ENCODE measurements at regions not wholly inside any gene's neighbourhood (a gene's known extent, or its start where the extent isn't known, plus 50 kb on each side); places are given as distances from the start of the nearest gene placed in this dataset.
"Not testable (repeated sequence)": the region's sequence is repeated elsewhere in the genome, so short reads cannot be mapped to it uniquely, and the experiment has no call there.

DNA sequence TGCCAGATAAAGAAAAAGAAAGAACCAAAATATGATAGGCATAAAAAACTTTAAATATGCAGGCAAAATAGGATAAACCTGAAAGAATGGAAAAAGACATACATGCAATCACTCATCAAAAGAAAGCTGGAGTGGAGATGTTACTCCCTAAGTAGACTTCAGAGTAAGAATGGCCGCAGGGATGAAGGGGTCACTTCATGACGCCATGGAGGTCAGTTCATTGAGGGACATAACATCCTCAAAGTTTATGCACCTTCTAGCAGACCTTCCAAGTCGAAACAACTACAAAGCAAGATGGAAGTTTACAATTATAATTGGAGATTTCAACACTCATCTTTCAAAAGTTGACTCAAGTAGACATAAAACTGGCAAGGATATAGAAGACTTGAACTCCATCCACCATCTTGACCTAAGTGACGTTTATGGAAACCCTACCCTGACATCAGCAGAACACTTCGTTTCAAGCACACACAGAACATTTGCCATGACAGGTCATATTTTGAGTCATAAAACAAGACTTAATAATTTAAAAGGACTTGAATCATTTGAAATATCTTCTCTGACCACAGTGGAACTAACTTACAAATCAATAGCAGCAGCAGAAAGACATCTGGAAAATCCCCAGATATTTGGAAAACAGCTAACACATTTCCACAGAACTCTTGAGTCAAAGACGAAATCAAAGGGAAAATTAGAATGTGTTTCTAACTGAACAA lies 106.0 kb upstream of the LRPAP1 start:
- Histone ChIP-seq H3K36me3 (ENCODE audit: control insufficient read depth, insufficient read depth, low read length) (no peaks in the 10 kb centered on the region), H3K4me1 (no peaks in the 10 kb centered on the region), H3K9me3 (no peaks in the 10 kb centered on the region), H3K27me3 (replicated peaks; ENCODE audit: control insufficient read depth, insufficient read depth, low read length) (no peaks in the 10 kb centered on the region), H3K4me3 (ENCODE audit: low read depth, low read length) (no peak overlapping the region)
- H3K27ac Mint-ChIP-seq (ENCODE audit: unreplicated experiment): no peak overlapping the region
- ChIA-PET POLR2A (no interaction called here), CTCF (no interaction called here)
- H3K9me3 Mint-ChIP-seq (ENCODE audit: unreplicated experiment): no peaks in the 10 kb centered on the region
- no TSS peak for BruUV-seq (replicated peaks)
- TF ChIP-seq, protein P1, sequence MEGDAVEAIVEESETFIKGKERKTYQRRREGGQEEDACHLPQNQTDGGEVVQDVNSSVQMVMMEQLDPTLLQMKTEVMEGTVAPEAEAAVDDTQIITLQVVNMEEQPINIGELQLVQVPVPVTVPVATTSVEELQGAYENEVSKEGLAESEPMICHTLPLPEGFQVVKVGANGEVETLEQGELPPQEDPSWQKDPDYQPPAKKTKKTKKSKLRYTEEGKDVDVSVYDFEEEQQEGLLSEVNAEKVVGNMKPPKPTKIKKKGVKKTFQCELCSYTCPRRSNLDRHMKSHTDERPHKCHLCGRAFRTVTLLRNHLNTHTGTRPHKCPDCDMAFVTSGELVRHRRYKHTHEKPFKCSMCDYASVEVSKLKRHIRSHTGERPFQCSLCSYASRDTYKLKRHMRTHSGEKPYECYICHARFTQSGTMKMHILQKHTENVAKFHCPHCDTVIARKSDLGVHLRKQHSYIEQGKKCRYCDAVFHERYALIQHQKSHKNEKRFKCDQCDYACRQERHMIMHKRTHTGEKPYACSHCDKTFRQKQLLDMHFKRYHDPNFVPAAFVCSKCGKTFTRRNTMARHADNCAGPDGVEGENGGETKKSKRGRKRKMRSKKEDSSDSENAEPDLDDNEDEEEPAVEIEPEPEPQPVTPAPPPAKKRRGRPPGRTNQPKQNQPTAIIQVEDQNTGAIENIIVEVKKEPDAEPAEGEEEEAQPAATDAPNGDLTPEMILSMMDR (IDR thresholded peaks at IDR 0.05; ENCODE audit: insufficient read depth in 1 of 2, low read depth in 1 of 2, low read length in 1 of 2, severe bottlenecking in 1 of 2, unreplicated experiment in 1 of 2): no peak
- no peaks in the 10 kb centered on the region for H3K36me3 Mint-ChIP-seq (ENCODE audit: insufficient read depth, unreplicated experiment)
- H3K4me3 Mint-ChIP-seq (ENCODE audit: unreplicated experiment): no peak overlapping the region
- DNase-seq: no peak
- no peaks in the 10 kb centered on the region for H3K27me3 Mint-ChIP-seq (ENCODE audit: insufficient read depth, unreplicated experiment)
- peaks cover 6% of the 10 kb centered on the region for H3K4me1 Mint-ChIP-seq (ENCODE audit: low read depth, unreplicated experiment)
- intact Hi-C loops (cut with micrococcal nuclease; ENCODE audit: unreplicated experiment): no loop called here

DNA sequence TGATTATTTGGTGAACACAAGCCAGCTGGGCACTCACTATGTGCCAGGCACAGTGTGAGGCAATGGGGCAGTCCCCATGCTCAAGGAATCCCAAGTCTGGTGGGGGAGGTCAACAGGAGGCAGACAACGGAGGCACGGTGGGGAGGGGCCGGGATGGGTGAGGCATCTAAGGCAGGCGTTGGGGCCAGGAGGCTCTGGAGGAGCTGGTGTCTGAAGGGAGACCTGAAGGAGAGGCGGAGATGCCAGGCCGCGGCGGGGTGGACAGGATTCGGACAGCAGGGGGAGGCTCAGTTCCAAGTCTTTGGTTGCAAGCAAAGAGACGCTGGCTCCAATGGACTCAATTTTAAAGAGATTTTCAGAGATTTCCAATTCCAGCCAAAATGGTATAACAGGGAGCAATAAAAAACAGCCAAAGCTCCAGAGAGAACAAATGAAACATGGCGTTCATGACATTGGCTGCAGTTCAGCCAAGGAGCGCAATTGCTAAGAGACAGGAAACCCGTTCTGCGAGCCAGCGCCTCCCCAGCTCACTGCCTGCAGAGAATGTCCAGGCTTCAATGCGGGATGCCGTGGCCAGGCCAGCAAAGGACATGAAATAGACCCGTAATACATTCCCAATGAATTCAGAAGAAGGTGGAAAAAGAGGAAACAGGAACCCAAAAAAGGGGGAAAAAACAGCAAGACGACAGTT lies 105.2 kb upstream of the LRPAP1 start:
- no peak overlapping the region for H3K4me3 Mint-ChIP-seq (ENCODE audit: unreplicated experiment)
- H3K36me3 ChIP-seq (ENCODE audit: control insufficient read depth, insufficient read depth, low read length): no peaks in the 10 kb centered on the region
- BruUV-seq (replicated peaks): no TSS peak
- intact Hi-C loops (cut with micrococcal nuclease; ENCODE audit: unreplicated experiment): no loop called here
- H3K9me3 Mint-ChIP-seq (ENCODE audit: unreplicated experiment): peaks cover 6% of the 10 kb centered on the region
- H3K27me3 Mint-ChIP-seq (ENCODE audit: insufficient read depth, unreplicated experiment): no peaks in the 10 kb centered on the region
- peaks cover 6% of the 10 kb centered on the region for H3K4me1 Mint-ChIP-seq (ENCODE audit: low read depth, unreplicated experiment)
- H3K27ac Mint-ChIP-seq (ENCODE audit: unreplicated experiment): no peak overlapping the region
- no peaks in the 10 kb centered on the region for H3K36me3 Mint-ChIP-seq (ENCODE audit: insufficient read depth, unreplicated experiment)
- DNase-seq: no peak
- no peaks in the 10 kb centered on the region for H3K9me3 ChIP-seq
- TF ChIP-seq, protein P1 (IDR thresholded peaks at IDR 0.05; ENCODE audit: insufficient read depth in 1 of 2, low read depth in 1 of 2, low read length in 1 of 2, severe bottlenecking in 1 of 2, unreplicated experiment in 1 of 2): no peak
- CTCF ChIA-PET: no interaction called here
- POLR2A ChIA-PET: no interaction called here
- H3K27me3 ChIP-seq (replicated peaks; ENCODE audit: control insufficient read depth, insufficient read depth, low read length): no peaks in the 10 kb centered on the region
- no peak overlapping the region for H3K4me3 ChIP-seq (ENCODE audit: low read depth, low read length)
- no peaks in the 10 kb centered on the region for H3K4me1 ChIP-seq

DNA sequence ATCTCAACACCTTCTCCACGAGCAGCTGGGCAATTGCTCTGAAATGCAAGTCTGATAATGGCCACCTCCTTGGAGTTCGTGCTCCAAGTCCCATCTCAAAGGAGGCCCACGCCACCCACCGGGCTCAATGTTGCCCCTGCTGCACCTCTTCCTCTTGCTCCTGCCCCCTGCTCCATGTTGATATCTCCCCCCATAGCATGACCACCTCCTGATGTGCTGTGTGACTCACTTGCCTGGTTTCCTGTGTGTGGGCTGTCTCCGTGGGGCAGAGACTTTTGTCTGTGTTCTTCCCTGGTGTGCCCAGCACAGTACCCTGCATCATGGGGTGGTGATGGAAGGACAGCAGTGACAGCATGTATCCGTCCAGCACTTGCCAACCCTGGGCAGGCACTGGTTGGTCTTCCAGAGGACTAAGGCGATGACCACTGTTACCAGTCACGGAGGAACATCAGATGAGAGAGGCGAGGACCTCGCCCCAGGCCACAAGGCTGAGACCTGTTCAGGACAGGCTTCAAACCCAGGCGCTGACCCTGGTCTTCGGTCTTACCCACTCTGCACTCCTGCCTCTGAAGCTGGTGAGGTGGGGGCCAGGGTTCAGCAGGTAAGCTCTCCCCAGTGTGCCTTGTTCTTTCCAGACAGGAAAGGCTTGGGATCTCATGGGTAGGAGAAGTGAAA lies 104.6 kb upstream of the LRPAP1 start:
- Mint-ChIP-seq H3K4me1 (ENCODE audit: low read depth, unreplicated experiment) (peaks cover 6% of the 10 kb centered on the region), H3K27me3 (ENCODE audit: insufficient read depth, unreplicated experiment) (no peaks in the 10 kb centered on the region), H3K27ac (ENCODE audit: unreplicated experiment) (no peak overlapping the region), H3K4me3 (ENCODE audit: unreplicated experiment) (no peak overlapping the region), H3K36me3 (ENCODE audit: insufficient read depth, unreplicated experiment) (no peaks in the 10 kb centered on the region), H3K9me3 (ENCODE audit: unreplicated experiment) (peaks cover 9% of the 10 kb centered on the region)
- Histone ChIP-seq H3K9me3 (no peaks in the 10 kb centered on the region), H3K36me3 (ENCODE audit: control insufficient read depth, insufficient read depth, low read length) (no peaks in the 10 kb centered on the region), H3K27me3 (replicated peaks; ENCODE audit: control insufficient read depth, insufficient read depth, low read length) (no peaks in the 10 kb centered on the region), H3K4me1 (no peaks in the 10 kb centered on the region), H3K4me3 (ENCODE audit: low read depth, low read length) (no peak overlapping the region)
- no peak for DNase-seq
- ChIA-PET POLR2A (no interaction called here), CTCF (no interaction called here)
- TF ChIP-seq, protein P1 (IDR thresholded peaks at IDR 0.05; ENCODE audit: insufficient read depth in 1 of 2, low read depth in 1 of 2, low read length in 1 of 2, severe bottlenecking in 1 of 2, unreplicated experiment in 1 of 2): no peak
- intact Hi-C loops (cut with micrococcal nuclease; ENCODE audit: unreplicated experiment): no loop called here
- no TSS peak for BruUV-seq (replicated peaks)

DNA sequence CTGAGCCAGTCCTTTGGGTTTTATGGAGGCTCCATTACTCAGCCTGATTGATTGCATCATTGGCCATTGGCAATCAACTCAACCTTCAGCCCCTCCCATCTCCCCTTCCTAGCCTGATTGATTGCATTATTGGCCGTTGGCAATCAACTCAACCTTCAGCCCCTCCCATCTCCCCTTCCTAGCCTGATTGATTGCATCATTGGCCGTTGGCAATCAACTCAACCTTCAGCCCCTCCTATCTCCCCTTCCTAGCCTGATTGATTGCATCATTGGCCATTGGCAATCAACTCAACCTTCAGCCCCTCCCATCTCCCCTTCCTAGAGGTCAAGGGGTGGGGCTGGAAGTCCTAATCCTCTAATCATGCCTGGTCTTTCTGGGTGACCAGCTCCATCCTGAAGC lies 103.8 kb upstream of the LRPAP1 start:
- H3K4me1 ChIP-seq; H3K27me3 Mint-ChIP-seq (ENCODE audit: insufficient read depth, unreplicated experiment); intact Hi-C loops (cut with micrococcal nuclease; ENCODE audit: unreplicated experiment); H3K4me3 Mint-ChIP-seq (ENCODE audit: unreplicated experiment); POLR2A ChIA-PET; CTCF ChIA-PET; H3K9me3 ChIP-seq; H3K27ac Mint-ChIP-seq (ENCODE audit: unreplicated experiment); H3K4me1 Mint-ChIP-seq (ENCODE audit: low read depth, unreplicated experiment); H3K9me3 Mint-ChIP-seq (ENCODE audit: unreplicated experiment); DNase-seq; H3K4me3 ChIP-seq (ENCODE audit: low read depth, low read length); H3K27me3 ChIP-seq (replicated peaks; ENCODE audit: control insufficient read depth, insufficient read depth, low read length); BruUV-seq (replicated peaks); H3K36me3 ChIP-seq (ENCODE audit: control insufficient read depth, insufficient read depth, low read length); H3K36me3 Mint-ChIP-seq (ENCODE audit: insufficient read depth, unreplicated experiment): not testable (repeated sequence)
